Fibroblast of skin of left quadriceps (primary cell): ENCODE measurements at regions not wholly inside any gene's neighbourhood (a gene's known extent, or its start where the extent isn't known, plus 50 kb on each side); places are given as distances from the start of the nearest gene placed in this dataset.
"Not testable (repeated sequence)": the region's sequence is repeated elsewhere in the genome, so short reads cannot be mapped to it uniquely, and the experiment has no call there.

Source experiments
- DNase-seq, 2 experiments: peaks; one replicate each; pipeline ENCODE4 v3.0.0-alpha.2; 2013; ENCODE audit warnings: low read depth in 2 of 2

- no peak for DNase-seq
Measured at GRCh38 chr2:34308140-34308539, 709.0 kb upstream of the FAM98A start.

GRCh38 chr2:34307636-34308035, 708.5 kb upstream of the FAM98A start:
- DNase-seq = no peak

- no peak for DNase-seq
Measured at GRCh38 chr2:34306745-34307144, 707.6 kb upstream of the FAM98A start.

- DNase-seq = no peak
Measured at GRCh38 chr2:34305587-34305986, 706.5 kb upstream of the FAM98A start.

GRCh38 chr2:34294961-34295360, 695.9 kb upstream of the FAM98A start:
- no peak for DNase-seq

- no peak for DNase-seq
Measured at GRCh38 chr2:34291076-34291475, 692.0 kb upstream of the FAM98A start.

GRCh38 chr2:34288016-34288415, 688.9 kb upstream of the FAM98A start:
- no peak for DNase-seq

GRCh38 chr2:34280606-34281005, 681.5 kb upstream of the FAM98A start:
- DNase-seq = no peak

- no peak for DNase-seq
Measured at GRCh38 chr2:34266908-34267697, 668.0 kb upstream of the FAM98A start.

- DNase-seq = no peak
Measured at GRCh38 chr2:34261701-34262100, 662.6 kb upstream of the FAM98A start.

- no peak for DNase-seq
Measured at GRCh38 chr2:34254272-34254878, 655.3 kb upstream of the FAM98A start.

- no peak for DNase-seq
Measured at GRCh38 chr2:34252111-34252510, 653.0 kb upstream of the FAM98A start.

GRCh38 chr2:34251578-34251977, 652.5 kb upstream of the FAM98A start:
- no peak for DNase-seq

- no peak for DNase-seq
Measured at GRCh38 chr2:34244195-34244594, 645.1 kb upstream of the FAM98A start.

- DNase-seq = no peak
Measured at GRCh38 chr2:34242763-34243123, 643.6 kb upstream of the FAM98A start.

GRCh38 chr2:34241905-34242762, 643.0 kb upstream of the FAM98A start:
- DNase-seq = no peak

- no peak for DNase-seq
Measured at GRCh38 chr2:34239511-34239910, 640.4 kb upstream of the FAM98A start.

- no peak for DNase-seq
Measured at GRCh38 chr2:34234823-34235222, 635.7 kb upstream of the FAM98A start.

GRCh38 chr2:34229998-34230397, 630.9 kb upstream of the FAM98A start:
- DNase-seq = no peak

GRCh38 chr2:34215174-34215573, 616.1 kb upstream of the FAM98A start:
- no peak for DNase-seq

GRCh38 chr2:34210382-34210781, 611.3 kb upstream of the FAM98A start:
- not testable (repeated sequence) for DNase-seq

GRCh38 chr2:34204560-34204959, 605.5 kb upstream of the FAM98A start:
- DNase-seq = no peak

GRCh38 chr2:34201099-34201498, 602.0 kb upstream of the FAM98A start:
- DNase-seq = no peak
